ENCODE measurements at regions not wholly inside any gene's neighbourhood (a gene's known extent, or its start where the extent isn't known, plus 50 kb on each side); places are given as distances from the start of the nearest gene placed in this dataset.

DNA sequence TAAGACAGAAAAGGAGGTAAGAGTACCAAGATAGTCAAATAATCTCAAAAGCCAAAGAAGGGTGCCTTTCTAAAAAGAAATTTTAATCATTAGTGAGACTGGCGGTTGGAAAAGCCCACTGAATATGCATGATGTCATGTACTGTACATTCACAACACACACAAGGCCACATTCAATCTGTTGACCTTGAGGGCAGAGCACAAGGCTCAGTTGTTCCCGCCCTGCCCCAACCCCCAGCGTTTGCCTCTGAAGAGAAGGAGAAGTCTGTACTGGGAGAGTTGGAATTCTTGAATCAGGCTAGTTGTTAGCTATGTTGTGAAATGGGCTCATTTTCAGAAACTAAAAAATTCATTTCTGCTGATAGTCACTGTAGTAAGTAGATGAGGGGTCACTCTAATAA, 50.2 kb upstream of the NID2 start:
- TF ChIP-seq, protein P1, sequence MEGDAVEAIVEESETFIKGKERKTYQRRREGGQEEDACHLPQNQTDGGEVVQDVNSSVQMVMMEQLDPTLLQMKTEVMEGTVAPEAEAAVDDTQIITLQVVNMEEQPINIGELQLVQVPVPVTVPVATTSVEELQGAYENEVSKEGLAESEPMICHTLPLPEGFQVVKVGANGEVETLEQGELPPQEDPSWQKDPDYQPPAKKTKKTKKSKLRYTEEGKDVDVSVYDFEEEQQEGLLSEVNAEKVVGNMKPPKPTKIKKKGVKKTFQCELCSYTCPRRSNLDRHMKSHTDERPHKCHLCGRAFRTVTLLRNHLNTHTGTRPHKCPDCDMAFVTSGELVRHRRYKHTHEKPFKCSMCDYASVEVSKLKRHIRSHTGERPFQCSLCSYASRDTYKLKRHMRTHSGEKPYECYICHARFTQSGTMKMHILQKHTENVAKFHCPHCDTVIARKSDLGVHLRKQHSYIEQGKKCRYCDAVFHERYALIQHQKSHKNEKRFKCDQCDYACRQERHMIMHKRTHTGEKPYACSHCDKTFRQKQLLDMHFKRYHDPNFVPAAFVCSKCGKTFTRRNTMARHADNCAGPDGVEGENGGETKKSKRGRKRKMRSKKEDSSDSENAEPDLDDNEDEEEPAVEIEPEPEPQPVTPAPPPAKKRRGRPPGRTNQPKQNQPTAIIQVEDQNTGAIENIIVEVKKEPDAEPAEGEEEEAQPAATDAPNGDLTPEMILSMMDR (IDR thresholded peaks at IDR 0.05) = no peak
